Ishikawa (cell line): ENCODE measurements at regions not wholly inside any gene's neighbourhood (a gene's known extent, or its start where the extent isn't known, plus 50 kb on each side); places are given as distances from the start of the nearest gene placed in this dataset.

ENCODE experiments used
- CEBPB ChIP-seq: IDR thresholded peaks from 2 replicates; pipeline ENCODE4 v1.6.1; 2012
- CREB1 ChIP-seq: IDR thresholded peaks from 2 replicates; pipeline ENCODE4 v1.6.1; 2012; ENCODE audit warnings: low read depth
- EGR1 ChIP-seq: IDR thresholded peaks from 2 replicates; pipeline ENCODE4 v1.6.1; 2012
- EP300 ChIP-seq: IDR thresholded peaks from 2 replicates; pipeline ENCODE4 v1.6.1; 2012; ENCODE audit warnings: borderline replicate concordance
- FOXM1 ChIP-seq: IDR thresholded peaks from 2 replicates; pipeline ENCODE4 v1.6.1; 2012; ENCODE audit warnings: low read depth, borderline replicate concordance
- MAX ChIP-seq: IDR thresholded peaks from 2 replicates; pipeline ENCODE4 v1.6.1; 2012
- RAD21 ChIP-seq: IDR thresholded peaks from 2 replicates; pipeline ENCODE4 v1.6.1; 2012; ENCODE audit warnings: low read depth
- TAF1 ChIP-seq: IDR thresholded peaks from 2 replicates; pipeline ENCODE4 v1.6.1; 2012; ENCODE audit warnings: low read depth, mild to moderate bottlenecking
- USF1 ChIP-seq: IDR thresholded peaks from 2 replicates; pipeline ENCODE4 v1.6.1; 2012
- ZBTB7A ChIP-seq: IDR thresholded peaks from 2 replicates; pipeline ENCODE4 v1.6.1; 2012; ENCODE audit warnings: low read depth

GRCh38 chr1:199264283-199264682, 625.4 kb downstream of the PTPRC start:
- TF ChIP-seq USF1 (no peak), CEBPB (no peak), TAF1 (no peak), CREB1 (no peak), RAD21 (no peak), MAX (no peak), EP300 (no peak), EGR1 (no peak), ZBTB7A (no peak), FOXM1 (no peak)
